Liver (tissue), 3 donors: ENCODE measurements at regions not wholly inside any gene's neighbourhood (a gene's known extent, or its start where the extent isn't known, plus 50 kb on each side); places are given as distances from the start of the nearest gene placed in this dataset.

ENCODE experiments used
- EGR1 ChIP-seq, 2 donors: IDR thresholded peaks; 2 replicates each; pipeline ENCODE4 v1.6.1; 2016 to 2018; ENCODE audit warnings: antibody characterized with exemption in 2 of 2, low read depth in 2 of 2
- FOXA2 ChIP-seq: IDR thresholded peaks from 2 replicates; pipeline ENCODE4 v1.6.1; 2016; ENCODE audit warnings: antibody characterized with exemption
- GABPA ChIP-seq, 2 donors: IDR thresholded peaks in 1 of 2; conservative IDR thresholded peaks in 1 of 2; 2 replicates each; pipeline ENCODE4 v1.6.1; 2016; ENCODE audit warnings: antibody characterized with exemption in 2 of 2, mild to moderate bottlenecking in 1 of 2, moderate library complexity in 1 of 2
- HNF4G ChIP-seq: IDR thresholded peaks from 2 replicates; pipeline ENCODE4 v1.6.1; 2016; ENCODE audit warnings: antibody characterized with exemption
- NR2F2 ChIP-seq: IDR thresholded peaks from 2 replicates; pipeline ENCODE4 v1.6.1; 2016; ENCODE audit warnings: antibody characterized with exemption
- RAD21 ChIP-seq, 2 donors: IDR thresholded peaks; 2 replicates each; pipeline ENCODE4 v1.6.1; 2016; ENCODE audit warnings: antibody characterized with exemption in 2 of 2, mild to moderate bottlenecking in 2 of 2
- SP1 ChIP-seq: IDR thresholded peaks from 2 replicates; pipeline ENCODE4 v1.6.1; 2018; ENCODE audit warnings: antibody characterized with exemption, mild to moderate bottlenecking
- TAF1 ChIP-seq: conservative IDR thresholded peaks from 2 replicates; pipeline ENCODE4 v1.6.1; 2016; ENCODE audit warnings: antibody characterized with exemption, mild to moderate bottlenecking
- ZBTB33 ChIP-seq: IDR thresholded peaks from 2 replicates; pipeline ENCODE4 v1.6.1; 2016; ENCODE audit warnings: antibody characterized with exemption
- TF ChIP-seq, protein P1 (sequence below): fragments of 150-350 bp; IDR thresholded peaks from 2 replicates; pipeline ENCODE4 v1.5.1; 2017; ENCODE audit warnings: improper control_type of control experiment, low read depth, low read length; ENCODE audit not compliant: missing input control
- TF ChIP-seq, protein P2 (sequence below): IDR thresholded peaks from 2 replicates; pipeline ENCODE4 v1.6.1; 2016; ENCODE audit warnings: antibody characterized with exemption
- TF ChIP-seq, protein P3 (sequence below): IDR thresholded peaks from 2 replicates; pipeline ENCODE4 v1.6.1; 2016; ENCODE audit warnings: antibody characterized with exemption
- donor health status: healthy.
- donor health status: healthy.

DNA sequence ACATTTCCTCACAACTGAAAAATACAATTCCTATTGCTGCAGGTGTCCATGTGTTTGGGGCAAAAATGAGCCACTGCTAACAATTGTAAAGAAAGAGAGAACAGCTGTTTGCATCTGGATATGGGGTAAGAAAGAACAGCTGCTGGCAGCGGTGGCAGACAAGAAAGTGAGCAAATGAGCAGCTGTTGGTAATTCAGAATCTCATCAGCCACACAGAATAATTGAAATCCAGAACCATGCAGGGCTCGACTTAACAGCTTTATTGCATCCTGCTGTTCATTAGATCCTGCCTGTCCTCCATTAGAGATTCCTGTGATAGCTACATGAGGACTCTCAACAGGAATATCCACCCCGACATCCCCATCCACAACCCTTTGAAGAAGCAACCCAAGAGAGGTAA, 62.5 kb upstream of the TSPAN8 start:
- TF ChIP-seq, protein P1, sequence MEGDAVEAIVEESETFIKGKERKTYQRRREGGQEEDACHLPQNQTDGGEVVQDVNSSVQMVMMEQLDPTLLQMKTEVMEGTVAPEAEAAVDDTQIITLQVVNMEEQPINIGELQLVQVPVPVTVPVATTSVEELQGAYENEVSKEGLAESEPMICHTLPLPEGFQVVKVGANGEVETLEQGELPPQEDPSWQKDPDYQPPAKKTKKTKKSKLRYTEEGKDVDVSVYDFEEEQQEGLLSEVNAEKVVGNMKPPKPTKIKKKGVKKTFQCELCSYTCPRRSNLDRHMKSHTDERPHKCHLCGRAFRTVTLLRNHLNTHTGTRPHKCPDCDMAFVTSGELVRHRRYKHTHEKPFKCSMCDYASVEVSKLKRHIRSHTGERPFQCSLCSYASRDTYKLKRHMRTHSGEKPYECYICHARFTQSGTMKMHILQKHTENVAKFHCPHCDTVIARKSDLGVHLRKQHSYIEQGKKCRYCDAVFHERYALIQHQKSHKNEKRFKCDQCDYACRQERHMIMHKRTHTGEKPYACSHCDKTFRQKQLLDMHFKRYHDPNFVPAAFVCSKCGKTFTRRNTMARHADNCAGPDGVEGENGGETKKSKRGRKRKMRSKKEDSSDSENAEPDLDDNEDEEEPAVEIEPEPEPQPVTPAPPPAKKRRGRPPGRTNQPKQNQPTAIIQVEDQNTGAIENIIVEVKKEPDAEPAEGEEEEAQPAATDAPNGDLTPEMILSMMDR: no peak
- TF ChIP-seq RAD21 (IDR thresholded peaks at IDR 0.05) (no peak), SP1 (no peak), TAF1 (no peak), ZBTB33 (no peak), EGR1 (IDR thresholded peaks at IDR 0.05; ENCODE audit: low read depth in 2 of 2) (no peak), NR2F2 (no peak), FOXA2 (no peak), HNF4G (no peak), GABPA (IDR thresholded peaks at IDR 0.05 in 1 of 2, conservative IDR thresholded peaks at IDR 0.05 in 1 of 2) (no peak)
- TF ChIP-seq, protein P2, sequence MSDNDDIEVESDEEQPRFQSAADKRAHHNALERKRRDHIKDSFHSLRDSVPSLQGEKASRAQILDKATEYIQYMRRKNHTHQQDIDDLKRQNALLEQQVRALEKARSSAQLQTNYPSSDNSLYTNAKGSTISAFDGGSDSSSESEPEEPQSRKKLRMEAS: no peak
- TF ChIP-seq, protein P3, sequence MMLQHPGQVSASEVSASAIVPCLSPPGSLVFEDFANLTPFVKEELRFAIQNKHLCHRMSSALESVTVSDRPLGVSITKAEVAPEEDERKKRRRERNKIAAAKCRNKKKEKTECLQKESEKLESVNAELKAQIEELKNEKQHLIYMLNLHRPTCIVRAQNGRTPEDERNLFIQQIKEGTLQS: no peak
